ENCODE measurements at regions not wholly inside any gene's neighbourhood (a gene's known extent, or its start where the extent isn't known, plus 50 kb on each side); places are given as distances from the start of the nearest gene placed in this dataset.

GRCh38 chr22:33991620-33992019 lies 71.3 kb upstream of the LARGE1 start:
- TF ChIP-seq JUN (CRISPR knock-in tag; IDR thresholded peaks at IDR 0.05) (no peak), CTCF (IDR thresholded peaks at IDR 0.05) (no peak), IRF2 (CRISPR knock-in tag; IDR thresholded peaks at IDR 0.05; ENCODE audit: borderline replicate concordance, low read depth) (no peak), ATF3 (CRISPR knock-in tag; conservative IDR thresholded peaks at IDR 0.05) (no peak), ZNF281 (CRISPR knock-in tag; IDR thresholded peaks at IDR 0.05) (no peak), E2F4 (CRISPR knock-in tag; IDR thresholded peaks at IDR 0.05; ENCODE audit: borderline replicate concordance, low read depth) (no peak), CBFB (CRISPR knock-in tag; IDR thresholded peaks at IDR 0.05; ENCODE audit: low read depth) (no peak), SP1 (CRISPR knock-in tag; conservative IDR thresholded peaks at IDR 0.05) (no peak), GABPB1 (CRISPR knock-in tag; IDR thresholded peaks at IDR 0.05) (no peak), E2F1 (CRISPR knock-in tag; IDR thresholded peaks at IDR 0.05) (no peak), RORB (CRISPR knock-in tag; IDR thresholded peaks at IDR 0.05) (no peak), AFF4 (CRISPR knock-in tag; IDR thresholded peaks at IDR 0.05; ENCODE audit: borderline replicate concordance) (no peak), FOXJ3 (CRISPR knock-in tag; IDR thresholded peaks at IDR 0.05; ENCODE audit: borderline replicate concordance) (no peak)

Measured in WTC11 (cell line).